Mesendoderm (in vitro differentiated cells): ENCODE measurements at regions not wholly inside any gene's neighbourhood (a gene's known extent, or its start where the extent isn't known, plus 50 kb on each side); places are given as distances from the start of the nearest gene placed in this dataset.
A peak's percentile ranks its signal among the peaks of the same experiment; 100 is the strongest.

Experiments
- DNase-seq: peaks from one replicate; pipeline ENCODE4 v3.0.0; 2013
- H2AK5ac ChIP-seq: 2 replicates; pipeline ENCODE4 v1.6.1; 2013; ENCODE audit warnings: low read length, inconsistent platforms
- H2BK120ac ChIP-seq: 2 replicates; pipeline ENCODE4 v1.6.1; 2013; ENCODE audit warnings: low read depth, mild to moderate bottlenecking, low read length, moderate library complexity, mixed read lengths
- H2BK15ac ChIP-seq: replicated peaks from 2 replicates; pipeline ENCODE4 v1.6.1; 2013; ENCODE audit warnings: low read depth, mild to moderate bottlenecking, moderate library complexity
- H2BK5ac ChIP-seq: 2 replicates; pipeline ENCODE4 v1.6.1; 2013; ENCODE audit warnings: low read length, inconsistent platforms
- H3K18ac ChIP-seq: 2 replicates; pipeline ENCODE4 v1.6.1; 2013; ENCODE audit warnings: mild to moderate bottlenecking, low read length, mixed read lengths
- H3K23ac ChIP-seq: one replicate; pipeline ENCODE4 v1.6.1; 2013; ENCODE audit warnings: low read length
- H3K27ac ChIP-seq: 2 replicates; pipeline ENCODE4 v1.5.1; 2013; ENCODE audit warnings: low read depth, mild to moderate bottlenecking, inconsistent platforms, low read length, moderate library complexity
- H3K27me3 ChIP-seq: 2 replicates; pipeline ENCODE4 v1.6.1; 2013; ENCODE audit warnings: low read length, control low read depth, mild to moderate bottlenecking, inconsistent platforms; ENCODE audit not compliant: insufficient read depth, poor library complexity
- H3K36me3 ChIP-seq: 2 replicates; pipeline ENCODE4 v1.6.1; 2013; ENCODE audit warnings: low read length, inconsistent platforms; ENCODE audit not compliant: control insufficient read depth, insufficient read depth
- H3K4ac ChIP-seq: one replicate; pipeline ENCODE4 v1.6.1; 2013; ENCODE audit warnings: low read depth, mild to moderate bottlenecking, low read length, moderate library complexity
- H3K4me1 ChIP-seq: 2 replicates; pipeline ENCODE4 v1.6.1; 2013; ENCODE audit warnings: low read depth, low read length, inconsistent platforms; ENCODE audit not compliant: control insufficient read depth
- H3K4me2 ChIP-seq: 2 replicates; pipeline ENCODE4 v1.6.1; 2013; ENCODE audit warnings: low read length
- H3K4me3 ChIP-seq: 2 replicates; pipeline ENCODE4 v1.5.1; 2013; ENCODE audit warnings: mild to moderate bottlenecking, low read length
- H3K56ac ChIP-seq: one replicate; pipeline ENCODE4 v1.6.1; 2013; ENCODE audit warnings: low read length
- H3K79me1 ChIP-seq: 2 replicates; pipeline ENCODE4 v1.6.1; 2013; ENCODE audit warnings: low read length, inconsistent platforms
- H3K79me2 ChIP-seq: 2 replicates; pipeline ENCODE4 v1.6.1; 2013; ENCODE audit warnings: mild to moderate bottlenecking, low read length; ENCODE audit not compliant: control insufficient read depth, insufficient read depth
- H3K9ac ChIP-seq: 2 replicates; pipeline ENCODE4 v1.6.1; 2013; ENCODE audit warnings: low read length, inconsistent platforms
- H4K5ac ChIP-seq: one replicate; pipeline ENCODE4 v1.6.1; 2013; ENCODE audit warnings: low read length
- H4K8ac ChIP-seq: one replicate; pipeline ENCODE4 v1.6.1; 2013; ENCODE audit warnings: low read depth, mild to moderate bottlenecking, control low read depth, low read length, moderate library complexity
- WGBS: extraction: QIAGEN DNeasy Blood & Tissue Kit; methylation state at CpG from one replicate; pipeline ENCODE4 v1.1.7; 2013; ENCODE audit warnings: low lambda C conversion rate, missing lambda C conversion rate; ENCODE audit not compliant: insufficient coverage; ENCODE audit errors: extremely low coverage; 5-methylcytosine and 5-hydroxymethylcytosine counted together

GRCh38 chr15:97747342-97747741 lies 213.2 kb upstream of the ARRDC4 start:
- Histone ChIP-seq H3K79me2 (no peaks in the 10 kb centered on the region), H3K27ac (no peak overlapping the region), H2BK15ac (no peak overlapping the region), H3K79me1 (no peaks in the 10 kb centered on the region), H3K4me2 (no peak overlapping the region), H3K4me3 (no peak overlapping the region), H3K9ac (no peak overlapping the region), H2AK5ac (no peak overlapping the region), H2BK120ac (no peak overlapping the region), H3K56ac (no peak overlapping the region), H4K5ac (no peak overlapping the region), H3K4ac (no peak overlapping the region), H3K23ac (no peak overlapping the region), H4K8ac (no peak overlapping the region), H3K36me3 (no peaks in the 10 kb centered on the region), H3K18ac (no peak overlapping the region), H3K27me3 (no peaks in the 10 kb centered on the region), H3K4me1 (no peaks in the 10 kb centered on the region), H2BK5ac (no peak overlapping the region)
- no CpG with 5 or more reads among the region's 5 CpGs for WGBS
- peak; percentile 51 for DNase-seq

- H3K27ac ChIP-seq: no peak overlapping the region
- no peak overlapping the region for H3K23ac ChIP-seq
- no peak overlapping the region for H3K4me3 ChIP-seq
- H2BK5ac ChIP-seq: no peak overlapping the region
- no peak overlapping the region for H2BK120ac ChIP-seq
- H3K9ac ChIP-seq: no peak overlapping the region
- no CpG with 5 or more reads among the region's 5 CpGs for WGBS
- no peak overlapping the region for H2BK15ac ChIP-seq
- DNase-seq: no peak
- H3K4me2 ChIP-seq: no peak overlapping the region
- H3K36me3 ChIP-seq: no peaks in the 10 kb centered on the region
- H4K5ac ChIP-seq: no peak overlapping the region
- no peak overlapping the region for H3K4ac ChIP-seq
- H3K18ac ChIP-seq: no peak overlapping the region
- no peak overlapping the region for H3K56ac ChIP-seq
- H3K27me3 ChIP-seq: no peaks in the 10 kb centered on the region
- no peaks in the 10 kb centered on the region for H3K79me2 ChIP-seq
- H3K79me1 ChIP-seq: no peaks in the 10 kb centered on the region
- no peak overlapping the region for H4K8ac ChIP-seq
- H2AK5ac ChIP-seq: no peak overlapping the region
- no peaks in the 10 kb centered on the region for H3K4me1 ChIP-seq
These were observed 211.9 kb upstream of the ARRDC4 start for GRCh38 chr15:97748576-97748975.

- H3K56ac ChIP-seq: no peak overlapping the region
- H3K27ac ChIP-seq: no peak overlapping the region
- no peak overlapping the region for H2AK5ac ChIP-seq
- H2BK15ac ChIP-seq: no peak overlapping the region
- H3K23ac ChIP-seq: no peak overlapping the region
- H4K8ac ChIP-seq: no peak overlapping the region
- no peaks in the 10 kb centered on the region for H3K79me1 ChIP-seq
- H3K36me3 ChIP-seq: no peaks in the 10 kb centered on the region
- H3K79me2 ChIP-seq: no peaks in the 10 kb centered on the region
- no peaks in the 10 kb centered on the region for H3K4me1 ChIP-seq
- WGBS: no CpG with 5 or more reads among the region's 7 CpGs
- DNase-seq: no peak
- no peak overlapping the region for H3K4me2 ChIP-seq
- H3K18ac ChIP-seq: no peak overlapping the region
- no peak overlapping the region for H3K4me3 ChIP-seq
- H3K4ac ChIP-seq: no peak overlapping the region
- H4K5ac ChIP-seq: no peak overlapping the region
- H2BK5ac ChIP-seq: no peak overlapping the region
- no peak overlapping the region for H2BK120ac ChIP-seq
- no peak overlapping the region for H3K9ac ChIP-seq
- H3K27me3 ChIP-seq: no peaks in the 10 kb centered on the region
These were observed 210.4 kb upstream of the ARRDC4 start for GRCh38 chr15:97750060-97750459.

- Histone ChIP-seq H4K8ac (no peak overlapping the region), H2BK120ac (no peak overlapping the region), H3K27me3 (no peaks in the 10 kb centered on the region), H3K23ac (no peak overlapping the region), H2BK15ac (no peak overlapping the region), H3K36me3 (no peaks in the 10 kb centered on the region), H3K79me1 (no peaks in the 10 kb centered on the region), H3K4ac (no peak overlapping the region), H4K5ac (no peak overlapping the region), H3K4me2 (no peak overlapping the region), H3K56ac (no peak overlapping the region), H3K79me2 (no peaks in the 10 kb centered on the region), H2AK5ac (no peak overlapping the region), H3K4me1 (no peaks in the 10 kb centered on the region), H3K27ac (no peak overlapping the region), H3K4me3 (no peak overlapping the region), H3K9ac (no peak overlapping the region), H3K18ac (no peak overlapping the region), H2BK5ac (no peak overlapping the region)
- no peak for DNase-seq
- WGBS: no CpG with 5 or more reads among the region's 1 CpG
These were observed 204.8 kb upstream of the ARRDC4 start for GRCh38 chr15:97755726-97756125.

- Histone ChIP-seq H3K23ac (no peak overlapping the region), H4K5ac (no peak overlapping the region), H3K4me3 (no peak overlapping the region), H2BK15ac (no peak overlapping the region), H2BK5ac (no peak overlapping the region), H3K79me1 (no peaks in the 10 kb centered on the region), H3K9ac (no peak overlapping the region), H3K27ac (no peak overlapping the region), H3K27me3 (no peaks in the 10 kb centered on the region), H3K18ac (no peak overlapping the region), H3K4ac (no peak overlapping the region), H3K4me2 (no peak overlapping the region), H2BK120ac (no peak overlapping the region), H3K79me2 (no peaks in the 10 kb centered on the region), H4K8ac (no peak overlapping the region), H2AK5ac (no peak overlapping the region), H3K56ac (no peak overlapping the region), H3K36me3 (no peaks in the 10 kb centered on the region), H3K4me1 (no peaks in the 10 kb centered on the region)
- no peak for DNase-seq
- no CpG with 5 or more reads among the region's 3 CpGs for WGBS
These were observed 201.1 kb upstream of the ARRDC4 start for GRCh38 chr15:97759363-97759762.

GRCh38 chr15:97761110-97761509 lies 199.4 kb upstream of the ARRDC4 start:
- no peak overlapping the region for H2BK15ac ChIP-seq
- H3K4me2 ChIP-seq: no peak overlapping the region
- H2BK5ac ChIP-seq: no peak overlapping the region
- no peak overlapping the region for H3K4ac ChIP-seq
- no peaks in the 10 kb centered on the region for H3K4me1 ChIP-seq
- H3K36me3 ChIP-seq: no peaks in the 10 kb centered on the region
- no peaks in the 10 kb centered on the region for H3K79me1 ChIP-seq
- no peak overlapping the region for H4K8ac ChIP-seq
- H3K79me2 ChIP-seq: no peaks in the 10 kb centered on the region
- H2AK5ac ChIP-seq: no peak overlapping the region
- no peak overlapping the region for H4K5ac ChIP-seq
- H3K27ac ChIP-seq: no peak overlapping the region
- no CpG with 5 or more reads among the region's 5 CpGs for WGBS
- H3K9ac ChIP-seq: no peak overlapping the region
- no peak for DNase-seq
- no peak overlapping the region for H3K4me3 ChIP-seq
- no peak overlapping the region for H3K18ac ChIP-seq
- no peaks in the 10 kb centered on the region for H3K27me3 ChIP-seq
- H2BK120ac ChIP-seq: no peak overlapping the region
- H3K56ac ChIP-seq: no peak overlapping the region
- no peak overlapping the region for H3K23ac ChIP-seq
